ENCODE measurements at regions not wholly inside any gene's neighbourhood (a gene's known extent, or its start where the extent isn't known, plus 50 kb on each side); places are given as distances from the start of the nearest gene placed in this dataset.

- no peaks in the 10 kb centered on the region for H3K9me3 ChIP-seq (ENCODE audit: insufficient read depth, low read depth, low read length)
- no peak overlapping the region for H3K9ac ChIP-seq (ENCODE audit: low read depth, low read length)
- no peak overlapping the region for H3K27ac ChIP-seq (ENCODE audit: low read depth, low read length)
- 94% methylated on average over 2 of the region's 3 CpGs for WGBS
- H3K27me3 ChIP-seq (ENCODE audit: insufficient read depth, low read length), result no peaks in the 10 kb centered on the region
- H3K4me3 ChIP-seq (ENCODE audit: low read length), result no peak overlapping the region
- H3K4me1 ChIP-seq (ENCODE audit: insufficient read depth, low read length), result no peaks in the 10 kb centered on the region
- H3K36me3 ChIP-seq (ENCODE audit: insufficient read depth, low read length), result no peaks in the 10 kb centered on the region
These were observed 398.3 kb downstream of the DUSP10 start for GRCh38 chr1:221343607-221344006.

- H3K36me3 ChIP-seq (ENCODE audit: insufficient read depth, low read length), result no peaks in the 10 kb centered on the region
- WGBS, result 84% methylated on average over 1 of the region's 1 CpG
- no peak overlapping the region for H3K4me3 ChIP-seq (ENCODE audit: low read length)
- no peaks in the 10 kb centered on the region for H3K27me3 ChIP-seq (ENCODE audit: insufficient read depth, low read length)
- no peaks in the 10 kb centered on the region for H3K9me3 ChIP-seq (ENCODE audit: insufficient read depth, low read depth, low read length)
- H3K9ac ChIP-seq (ENCODE audit: low read depth, low read length), result no peak overlapping the region
- no peaks in the 10 kb centered on the region for H3K4me1 ChIP-seq (ENCODE audit: insufficient read depth, low read length)
- H3K27ac ChIP-seq (ENCODE audit: low read depth, low read length), result no peak overlapping the region
These were observed 397.2 kb downstream of the DUSP10 start for GRCh38 chr1:221344693-221345092.

- no peaks in the 10 kb centered on the region for H3K36me3 ChIP-seq (ENCODE audit: insufficient read depth, low read length)
- no peaks in the 10 kb centered on the region for H3K27me3 ChIP-seq (ENCODE audit: insufficient read depth, low read length)
- no peak overlapping the region for H3K4me3 ChIP-seq (ENCODE audit: low read length)
- no peaks in the 10 kb centered on the region for H3K9me3 ChIP-seq (ENCODE audit: insufficient read depth, low read depth, low read length)
- no peak overlapping the region for H3K27ac ChIP-seq (ENCODE audit: low read depth, low read length)
- WGBS, result 87% methylated on average over 2 of the region's 2 CpGs
- H3K9ac ChIP-seq (ENCODE audit: low read depth, low read length), result no peak overlapping the region
- H3K4me1 ChIP-seq (ENCODE audit: insufficient read depth, low read length), result no peaks in the 10 kb centered on the region
These were observed 394.2 kb downstream of the DUSP10 start for GRCh38 chr1:221347706-221348105.

GRCh38 chr1:221350091-221350490, 391.8 kb downstream of the DUSP10 start:
- Histone ChIP-seq H3K27me3 (ENCODE audit: insufficient read depth, low read length) (no peaks in the 10 kb centered on the region), H3K9me3 (ENCODE audit: insufficient read depth, low read depth, low read length) (no peaks in the 10 kb centered on the region), H3K27ac (ENCODE audit: low read depth, low read length) (no peak overlapping the region), H3K9ac (ENCODE audit: low read depth, low read length) (no peak overlapping the region), H3K36me3 (ENCODE audit: insufficient read depth, low read length) (no peaks in the 10 kb centered on the region), H3K4me1 (ENCODE audit: insufficient read depth, low read length) (no peaks in the 10 kb centered on the region), H3K4me3 (ENCODE audit: low read length) (no peak overlapping the region)
- 95% methylated on average over 1 of the region's 1 CpG for WGBS

GRCh38 chr1:221356693-221357092, 385.2 kb downstream of the DUSP10 start:
- 0 out of 2 replicates have a peak, but pooled peaks cover 3% of the 10 kb centered on the region for H3K4me1 ChIP-seq (ENCODE audit: insufficient read depth, low read length)
- no peak overlapping the region for H3K4me3 ChIP-seq (ENCODE audit: low read length)
- H3K9ac ChIP-seq (ENCODE audit: low read depth, low read length), result no peak overlapping the region
- H3K9me3 ChIP-seq (ENCODE audit: insufficient read depth, low read depth, low read length), result no peaks in the 10 kb centered on the region
- no peaks in the 10 kb centered on the region for H3K27me3 ChIP-seq (ENCODE audit: insufficient read depth, low read length)
- WGBS, result 100% methylated on average over 1 of the region's 1 CpG
- H3K27ac ChIP-seq (ENCODE audit: low read depth, low read length), result no peak overlapping the region
- no peaks in the 10 kb centered on the region for H3K36me3 ChIP-seq (ENCODE audit: insufficient read depth, low read length)

- no peak overlapping the region for H3K4me3 ChIP-seq (ENCODE audit: low read length)
- H3K9ac ChIP-seq (ENCODE audit: low read depth, low read length), result no peak overlapping the region
- 91% methylated on average over 2 of the region's 2 CpGs for WGBS
- H3K9me3 ChIP-seq (ENCODE audit: insufficient read depth, low read depth, low read length), result no peaks in the 10 kb centered on the region
- no peaks in the 10 kb centered on the region for H3K36me3 ChIP-seq (ENCODE audit: insufficient read depth, low read length)
- no peak overlapping the region for H3K27ac ChIP-seq (ENCODE audit: low read depth, low read length)
- no peaks in the 10 kb centered on the region for H3K27me3 ChIP-seq (ENCODE audit: insufficient read depth, low read length)
- H3K4me1 ChIP-seq (ENCODE audit: insufficient read depth, low read length), result peaks cover 30% of the 10 kb centered on the region
These were observed 378.9 kb downstream of the DUSP10 start for GRCh38 chr1:221363039-221363438.

- no peaks in the 10 kb centered on the region for H3K36me3 ChIP-seq (ENCODE audit: insufficient read depth, low read length)
- peaks cover 28% of the 10 kb centered on the region for H3K4me1 ChIP-seq (ENCODE audit: insufficient read depth, low read length)
- no peaks in the 10 kb centered on the region for H3K9me3 ChIP-seq (ENCODE audit: insufficient read depth, low read depth, low read length)
- no peaks in the 10 kb centered on the region for H3K27me3 ChIP-seq (ENCODE audit: insufficient read depth, low read length)
- H3K27ac ChIP-seq (ENCODE audit: low read depth, low read length), result peak overlapping the region; percentile 69
- H3K4me3 ChIP-seq (ENCODE audit: low read length), result no peak overlapping the region
- WGBS, result 42% methylated on average over 3 of the region's 3 CpGs
- no peak overlapping the region for H3K9ac ChIP-seq (ENCODE audit: low read depth, low read length)
These were observed 375.3 kb downstream of the DUSP10 start for GRCh38 chr1:221366495-221367110.

GRCh38 chr1:221371705-221372104, 370.2 kb downstream of the DUSP10 start:
- no peak overlapping the region for H3K4me3 ChIP-seq (ENCODE audit: low read length)
- H3K27ac ChIP-seq (ENCODE audit: low read depth, low read length), result no peak overlapping the region
- WGBS, result 87% methylated on average over 3 of the region's 3 CpGs
- no peaks in the 10 kb centered on the region for H3K36me3 ChIP-seq (ENCODE audit: insufficient read depth, low read length)
- no peaks in the 10 kb centered on the region for H3K9me3 ChIP-seq (ENCODE audit: insufficient read depth, low read depth, low read length)
- H3K9ac ChIP-seq (ENCODE audit: low read depth, low read length), result no peak overlapping the region
- H3K27me3 ChIP-seq (ENCODE audit: insufficient read depth, low read length), result no peaks in the 10 kb centered on the region
- H3K4me1 ChIP-seq (ENCODE audit: insufficient read depth, low read length), result peaks cover 6% of the 10 kb centered on the region

GRCh38 chr1:221373795-221374194, 368.1 kb downstream of the DUSP10 start:
- no peak overlapping the region for H3K27ac ChIP-seq (ENCODE audit: low read depth, low read length)
- H3K9ac ChIP-seq (ENCODE audit: low read depth, low read length), result no peak overlapping the region
- no peak overlapping the region for H3K4me3 ChIP-seq (ENCODE audit: low read length)
- no peaks in the 10 kb centered on the region; the same call in 1 of the 2 replicates for H3K4me1 ChIP-seq (ENCODE audit: insufficient read depth, low read length)
- H3K36me3 ChIP-seq (ENCODE audit: insufficient read depth, low read length), result no peaks in the 10 kb centered on the region
- WGBS, result no CpG with 5 or more reads among the region's 1 CpG
- no peaks in the 10 kb centered on the region for H3K9me3 ChIP-seq (ENCODE audit: insufficient read depth, low read depth, low read length)
- H3K27me3 ChIP-seq (ENCODE audit: insufficient read depth, low read length), result no peaks in the 10 kb centered on the region

- no peaks in the 10 kb centered on the region for H3K9me3 ChIP-seq (ENCODE audit: insufficient read depth, low read depth, low read length)
- H3K27me3 ChIP-seq (ENCODE audit: insufficient read depth, low read length), result no peaks in the 10 kb centered on the region
- 96% methylated on average over 5 of the region's 5 CpGs for WGBS
These were observed 365.6 kb downstream of the DUSP10 start for GRCh38 chr1:221376286-221376685.

GRCh38 chr1:221381910-221382623, 359.8 kb downstream of the DUSP10 start:
- Histone ChIP-seq H3K36me3 (ENCODE audit: insufficient read depth, low read length) (no peaks in the 10 kb centered on the region), H3K27ac (ENCODE audit: low read depth, low read length) (no peak overlapping the region; the same call in 1 of the 2 replicates), H3K9me3 (ENCODE audit: insufficient read depth, low read depth, low read length) (no peaks in the 10 kb centered on the region), H3K4me1 (ENCODE audit: insufficient read depth, low read length) (peaks cover 16% of the 10 kb centered on the region), H3K27me3 (ENCODE audit: insufficient read depth, low read length) (no peaks in the 10 kb centered on the region), H3K9ac (ENCODE audit: low read depth, low read length) (no peak overlapping the region), H3K4me3 (ENCODE audit: low read length) (no peak overlapping the region)
- WGBS, result 83% methylated on average over 1 of the region's 3 CpGs

More at GRCh38 chr1:221376286-221376685, 365.6 kb downstream of the DUSP10 start:
- no peaks in the 10 kb centered on the region for H3K36me3 ChIP-seq (ENCODE audit: insufficient read depth, low read length)
- no peak overlapping the region for H3K27ac ChIP-seq (ENCODE audit: low read depth, low read length)
- H3K4me3 ChIP-seq (ENCODE audit: low read length), result no peak overlapping the region
- H3K4me1 ChIP-seq (ENCODE audit: insufficient read depth, low read length), result peaks cover under 1% of the 10 kb centered on the region; the same call in 1 of the 2 replicates
- H3K9ac ChIP-seq (ENCODE audit: low read depth, low read length), result no peak overlapping the region

Measured in HUES64 (cell line).